MCF 10A (cell line): ENCODE measurements at regions not wholly inside any gene's neighbourhood (a gene's known extent, or its start where the extent isn't known, plus 50 kb on each side); places are given as distances from the start of the nearest gene placed in this dataset.

ENCODE experiments used
- BruUV-seq: library from RNA; stranded (reverse); fragments of 400-500 nt; replicated peaks from 2 replicates; lab custom pipeline; 2021; lab: Mats Ljungman, UMichigan
- CTCF ChIA-PET: fragments of 300-600 bp; sonication (Branson Sonifier 250); formaldehyde crosslinking; extraction: SDS; loops from one replicate; lab custom pipeline; 2021; ENCODE audit warnings: antibody characterized with exemption, inconsistent platforms; lab: Yijun Ruan, JAX
- POLR2A ChIA-PET: fragments of 300-600, 350-650 bp; sonication (Branson Sonifier 250); formaldehyde crosslinking; extraction: SDS; loops from one replicate; lab custom pipeline; 2020; ENCODE audit warnings: antibody characterized with exemption, inconsistent platforms; lab: Yijun Ruan, JAX
- DNase-seq: peaks from one replicate; pipeline ENCODE4 v3.0.0-alpha.2; 2018; ENCODE audit not compliant: unreplicated experiment
- H3K27ac Mint-ChIP-seq: one replicate; pipeline ENCODE4 v1.8.0; 2022; ENCODE audit warnings: mild to moderate bottlenecking, low read depth, mixed read lengths; ENCODE audit not compliant: unreplicated experiment
- H3K27me3 Mint-ChIP-seq: one replicate; pipeline ENCODE4 v1.8.0; 2022; ENCODE audit warnings: mixed read lengths; ENCODE audit not compliant: insufficient read depth, unreplicated experiment
- H3K36me3 Mint-ChIP-seq: one replicate; pipeline ENCODE4 v1.8.0; 2022; ENCODE audit warnings: mild to moderate bottlenecking, moderate library complexity, mixed read lengths; ENCODE audit not compliant: insufficient read depth, unreplicated experiment
- H3K4me1 Mint-ChIP-seq: one replicate; pipeline ENCODE4 v1.8.0; 2022; ENCODE audit warnings: mixed read lengths; ENCODE audit not compliant: insufficient read depth, unreplicated experiment
- H3K4me3 Mint-ChIP-seq: one replicate; pipeline ENCODE4 v1.8.0; 2022; ENCODE audit warnings: mild to moderate bottlenecking, moderate library complexity, mixed read lengths; ENCODE audit not compliant: unreplicated experiment
- H3K9me3 Mint-ChIP-seq: one replicate; pipeline ENCODE4 v1.8.0; 2022; ENCODE audit warnings: mixed read lengths; ENCODE audit not compliant: unreplicated experiment
- intact Hi-C: fragments of 100-400 bp; cut with micrococcal nuclease; formaldehyde crosslinking; loops from 2 replicates; pipeline ENCODE4 v1.14.1; 2022
- TF ChIP-seq, protein P1 (sequence below): fragments of 200-600 bp; IDR thresholded peaks from one replicate; pipeline ENCODE4 v1.8.0; 2022; ENCODE audit warnings: antibody characterized with exemption, mild to moderate bottlenecking; ENCODE audit not compliant: unreplicated experiment

- H3K27me3 Mint-ChIP-seq, result no peaks in the 10 kb centered on the region
- peak; percentile 75 for DNase-seq
- peak overlapping the region; percentile 55 for H3K27ac Mint-ChIP-seq
- no TSS peak for BruUV-seq
- H3K9me3 Mint-ChIP-seq, result peaks cover 7% of the 10 kb centered on the region
- CTCF ChIA-PET, result interaction anchor here (0.6 to 1.7 kb wide), 4 partner anchors 19 to 105 kb away, joined by 3 to 4 read pairs (median 4); no protein-coding TSS in a partner anchor
- TF ChIP-seq, protein P1, sequence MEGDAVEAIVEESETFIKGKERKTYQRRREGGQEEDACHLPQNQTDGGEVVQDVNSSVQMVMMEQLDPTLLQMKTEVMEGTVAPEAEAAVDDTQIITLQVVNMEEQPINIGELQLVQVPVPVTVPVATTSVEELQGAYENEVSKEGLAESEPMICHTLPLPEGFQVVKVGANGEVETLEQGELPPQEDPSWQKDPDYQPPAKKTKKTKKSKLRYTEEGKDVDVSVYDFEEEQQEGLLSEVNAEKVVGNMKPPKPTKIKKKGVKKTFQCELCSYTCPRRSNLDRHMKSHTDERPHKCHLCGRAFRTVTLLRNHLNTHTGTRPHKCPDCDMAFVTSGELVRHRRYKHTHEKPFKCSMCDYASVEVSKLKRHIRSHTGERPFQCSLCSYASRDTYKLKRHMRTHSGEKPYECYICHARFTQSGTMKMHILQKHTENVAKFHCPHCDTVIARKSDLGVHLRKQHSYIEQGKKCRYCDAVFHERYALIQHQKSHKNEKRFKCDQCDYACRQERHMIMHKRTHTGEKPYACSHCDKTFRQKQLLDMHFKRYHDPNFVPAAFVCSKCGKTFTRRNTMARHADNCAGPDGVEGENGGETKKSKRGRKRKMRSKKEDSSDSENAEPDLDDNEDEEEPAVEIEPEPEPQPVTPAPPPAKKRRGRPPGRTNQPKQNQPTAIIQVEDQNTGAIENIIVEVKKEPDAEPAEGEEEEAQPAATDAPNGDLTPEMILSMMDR, result no peak
- intact Hi-C loops, result no loop called here
- H3K36me3 Mint-ChIP-seq, result no peaks in the 10 kb centered on the region
- H3K4me1 Mint-ChIP-seq, result peaks cover 15% of the 10 kb centered on the region
- POLR2A ChIA-PET, result interaction anchor here (0.8 to 2.3 kb wide), 3 partner anchors 13 to 280 kb away, joined by 3 to 5 read pairs (median 4); no protein-coding TSS in a partner anchor
- no peak overlapping the region for H3K4me3 Mint-ChIP-seq
Observed at GRCh38 chr1:244224487-244225430, 173.7 kb downstream of the ZBTB18 start.

DNA sequence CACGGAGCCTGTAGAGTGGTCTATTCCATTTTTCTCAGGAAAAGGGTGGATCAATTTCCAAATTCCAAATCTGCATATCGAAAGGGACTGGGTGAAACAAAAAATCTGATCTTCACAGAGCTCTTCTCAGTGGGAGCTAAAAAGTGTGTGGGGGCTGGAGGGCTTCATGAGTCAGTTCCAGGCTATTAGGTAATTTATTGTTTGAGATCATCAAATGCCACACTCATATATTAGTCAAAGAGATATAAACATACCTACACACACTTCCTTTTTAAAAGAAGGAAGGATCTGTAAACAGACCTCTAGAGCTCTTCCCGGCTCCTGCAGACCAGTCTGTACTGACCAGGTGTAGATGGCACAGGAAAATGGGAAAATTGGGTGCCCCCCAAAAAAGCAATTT, 175.4 kb downstream of the ZBTB18 start:
- Mint-ChIP-seq H3K4me3 (no peak overlapping the region), H3K27me3 (no peaks in the 10 kb centered on the region), H3K27ac (no peak overlapping the region), H3K36me3 (no peaks in the 10 kb centered on the region), H3K9me3 (peaks cover 7% of the 10 kb centered on the region), H3K4me1 (peaks cover 24% of the 10 kb centered on the region)
- CTCF ChIA-PET, result interaction anchor here (0.7 to 2.9 kb wide), 4 partner anchors 13 to 482 kb away, joined by 4 to 13 read pairs (median 4); no protein-coding TSS in a partner anchor
- BruUV-seq, result no TSS peak
- intact Hi-C loops, result no loop called here
- POLR2A ChIA-PET, result interaction anchor here (0.9 to 1.8 kb wide), 2 partner anchors 10 to 13 kb away, joined by 3 to 5 read pairs; no protein-coding TSS in a partner anchor
- peak; percentile 58 for DNase-seq
- TF ChIP-seq, protein P1, result no peak

- Mint-ChIP-seq H3K27me3 (no peaks in the 10 kb centered on the region), H3K4me3 (no peak overlapping the region), H3K9me3 (no peaks in the 10 kb centered on the region), H3K4me1 (peaks cover 22% of the 10 kb centered on the region), H3K27ac (no peak overlapping the region), H3K36me3 (no peaks in the 10 kb centered on the region)
- BruUV-seq, result no TSS peak
- intact Hi-C loops, result no loop called here
- CTCF ChIA-PET, result interaction anchor here (0.5 to 1.5 kb wide), 6 partner anchors 8 to 903 kb away, joined by 3 to 7 read pairs (median 3); no protein-coding TSS in a partner anchor
- TF ChIP-seq, protein P1, result no peak
- no peak for DNase-seq
- POLR2A ChIA-PET, result interaction anchor here (1.0 to 3.6 kb wide), 5 partner anchors 10 to 183 kb away, joined by 4 to 17 read pairs (median 6); partner anchors contain the start of gene ZBTB18
Observed at GRCh38 chr1:244230470-244230869, 179.4 kb downstream of the ZBTB18 start.

- no peaks in the 10 kb centered on the region for H3K27me3 Mint-ChIP-seq
- peak overlapping the region; percentile 74 for H3K27ac Mint-ChIP-seq
- DNase-seq, result peak; percentile 97
- H3K4me1 Mint-ChIP-seq, result peaks cover 21% of the 10 kb centered on the region
- no peaks in the 10 kb centered on the region for H3K9me3 Mint-ChIP-seq
- TF ChIP-seq, protein P1, result no peak
- no peaks in the 10 kb centered on the region for H3K36me3 Mint-ChIP-seq
- intact Hi-C loops, result no loop called here
- no TSS peak for BruUV-seq
- H3K4me3 Mint-ChIP-seq, result peak overlapping the region; percentile 73
- POLR2A ChIA-PET, result interaction anchor here (0.6 to 3.6 kb wide), 10 partner anchors 9 to 635 kb away, joined by 3 to 17 read pairs (median 4); partner anchors contain the start of gene ZBTB18
- CTCF ChIA-PET, result interaction anchor here (0.6 to 1.6 kb wide), 11 partner anchors 8 to 958 kb away, joined by 3 to 4 read pairs (median 3); no protein-coding TSS in a partner anchor
Observed at GRCh38 chr1:244231193-244231571, 180.1 kb downstream of the ZBTB18 start.
